Activated CD8-positive, alpha-beta T cell treated with anti-CD3 and anti-CD28 coated beads, Interleukin-2, amount 10 ng/mL, durations not matched to agents 7 days and 5 days (primary cell): ENCODE measurements at regions not wholly inside any gene's neighbourhood (a gene's known extent, or its start where the extent isn't known, plus 50 kb on each side); places are given as distances from the start of the nearest gene placed in this dataset.

Source experiments
- ATAC-seq: fragments of 150-1000 bp; cut with Tn5 transposase; one replicate; pipeline ENCODE4 v1.10.0; 2021; ENCODE audit warnings: moderate library complexity
- CTCF ChIA-PET: fragments of 350-600 bp; sonication (Branson Sonifier 250); formaldehyde crosslinking; loops from one replicate; lab custom pipeline; 2021; ENCODE audit warnings: antibody characterized with exemption; lab: Charles Lee
- POLR2A ChIA-PET: fragments of 350-600 bp; sonication (Branson Sonifier 250); formaldehyde crosslinking; loops from one replicate; lab custom pipeline; 2021; ENCODE audit warnings: antibody characterized with exemption; lab: Charles Lee
- DNase-seq: peaks from one replicate; pipeline ENCODE4 v3.0.0-alpha.2; 2020
- H3K27ac Mint-ChIP-seq: one replicate; pipeline ENCODE4 v1.8.0; 2021; ENCODE audit warnings: mild to moderate bottlenecking, mixed read lengths
- H3K27me3 Mint-ChIP-seq: one replicate; pipeline ENCODE4 v1.8.0; 2021; ENCODE audit warnings: low read depth, mixed read lengths
- H3K36me3 Mint-ChIP-seq: one replicate; pipeline ENCODE4 v1.8.0; 2021; ENCODE audit warnings: low read depth, mixed read lengths
- H3K4me1 Mint-ChIP-seq: one replicate; pipeline ENCODE4 v1.8.0; 2021; ENCODE audit warnings: low read depth, mixed read lengths
- H3K4me3 Mint-ChIP-seq: one replicate; pipeline ENCODE4 v1.8.0; 2021; ENCODE audit warnings: mild to moderate bottlenecking, mixed read lengths
- H3K9me3 Mint-ChIP-seq: one replicate; pipeline ENCODE4 v1.8.0; 2022; ENCODE audit warnings: mixed read lengths; ENCODE audit not compliant: insufficient read depth

GRCh38 chr6:148272597-148272996 lies 70.0 kb upstream of the SASH1 start:
- ChIA-PET POLR2A (no interaction called here), CTCF (no interaction called here)
- Mint-ChIP-seq H3K27me3 (peaks cover 5% of the 10 kb centered on the region), H3K4me3 (no peak overlapping the region), H3K9me3 (no peaks in the 10 kb centered on the region), H3K4me1 (no peaks in the 10 kb centered on the region), H3K36me3 (no peaks in the 10 kb centered on the region), H3K27ac (no peak overlapping the region)
- no peak for DNase-seq
- ATAC-seq: no peak

- no peak overlapping the region for H3K27ac Mint-ChIP-seq
- CTCF ChIA-PET: interaction anchor here (0.7 kb wide), 1 partner anchor 16 kb away, joined by 3 read pairs; no protein-coding TSS in a partner anchor
These were observed 68.5 kb upstream of the SASH1 start for GRCh38 chr6:148273962-148274752.

GRCh38 chr6:148274809-148275208 lies 67.8 kb upstream of the SASH1 start:
- Mint-ChIP-seq H3K27me3 (peaks cover 5% of the 10 kb centered on the region), H3K36me3 (no peaks in the 10 kb centered on the region), H3K9me3 (no peaks in the 10 kb centered on the region), H3K4me1 (no peaks in the 10 kb centered on the region), H3K4me3 (no peak overlapping the region), H3K27ac (no peak overlapping the region)
- ChIA-PET CTCF (no interaction called here), POLR2A (no interaction called here)
- ATAC-seq (no peak), DNase-seq (no peak)

More at GRCh38 chr6:148273962-148274752, 68.5 kb upstream of the SASH1 start:
- ATAC-seq (no peak), DNase-seq (no peak)
- Mint-ChIP-seq H3K4me1 (no peaks in the 10 kb centered on the region), H3K9me3 (no peaks in the 10 kb centered on the region), H3K27me3 (peaks cover 5% of the 10 kb centered on the region), H3K36me3 (no peaks in the 10 kb centered on the region), H3K4me3 (no peak overlapping the region)
- POLR2A ChIA-PET: no interaction called here

GRCh38 chr6:148285205-148285604 lies 57.4 kb upstream of the SASH1 start:
- no peak for DNase-seq
- Mint-ChIP-seq H3K4me3 (no peak overlapping the region), H3K27ac (no peak overlapping the region), H3K36me3 (no peaks in the 10 kb centered on the region), H3K9me3 (no peaks in the 10 kb centered on the region), H3K4me1 (no peaks in the 10 kb centered on the region), H3K27me3 (no peaks in the 10 kb centered on the region)
- POLR2A ChIA-PET: no interaction called here
- CTCF ChIA-PET: no interaction called here
- no peak for ATAC-seq

GRCh38 chr6:148286563-148286962 lies 56.1 kb upstream of the SASH1 start:
- ChIA-PET POLR2A (no interaction called here), CTCF (no interaction called here)
- Mint-ChIP-seq H3K27me3 (no peaks in the 10 kb centered on the region), H3K9me3 (no peaks in the 10 kb centered on the region), H3K27ac (no peak overlapping the region), H3K4me1 (no peaks in the 10 kb centered on the region), H3K36me3 (no peaks in the 10 kb centered on the region), H3K4me3 (no peak overlapping the region)
- DNase-seq (no peak), ATAC-seq (no peak)

- no peaks in the 10 kb centered on the region for H3K27me3 Mint-ChIP-seq
- ATAC-seq (no peak), DNase-seq (no peak)
- H3K27ac Mint-ChIP-seq: no peak overlapping the region
- no peaks in the 10 kb centered on the region for H3K4me1 Mint-ChIP-seq
- no peaks in the 10 kb centered on the region for H3K36me3 Mint-ChIP-seq
- CTCF ChIA-PET: no interaction called here
- POLR2A ChIA-PET: no interaction called here
- no peak overlapping the region for H3K4me3 Mint-ChIP-seq
- no peaks in the 10 kb centered on the region for H3K9me3 Mint-ChIP-seq
These were observed 54.9 kb upstream of the SASH1 start for GRCh38 chr6:148287623-148288333.

- Mint-ChIP-seq H3K36me3 (no peaks in the 10 kb centered on the region), H3K9me3 (no peaks in the 10 kb centered on the region), H3K27ac (no peak overlapping the region), H3K4me1 (no peaks in the 10 kb centered on the region), H3K4me3 (no peak overlapping the region), H3K27me3 (no peaks in the 10 kb centered on the region)
- ATAC-seq: no peak
- ChIA-PET CTCF (no interaction called here), POLR2A (no interaction called here)
- no peak for DNase-seq
These were observed 54.1 kb upstream of the SASH1 start for GRCh38 chr6:148288541-148288940.

- Mint-ChIP-seq H3K36me3 (no peaks in the 10 kb centered on the region), H3K4me3 (no peak overlapping the region)
- CTCF ChIA-PET: no interaction called here
These were observed 53.5 kb upstream of the SASH1 start for GRCh38 chr6:148289153-148289552.

GRCh38 chr6:148291876-148292275 lies 50.8 kb upstream of the SASH1 start:
- Mint-ChIP-seq H3K4me3 (no peak overlapping the region), H3K4me1 (no peaks in the 10 kb centered on the region), H3K9me3 (no peaks in the 10 kb centered on the region), H3K27me3 (no peaks in the 10 kb centered on the region), H3K27ac (no peak overlapping the region), H3K36me3 (no peaks in the 10 kb centered on the region)
- DNase-seq: no peak
- no peak for ATAC-seq
- CTCF ChIA-PET: no interaction called here
- POLR2A ChIA-PET: interaction anchor here (0.6 kb wide), 1 partner anchor 78 kb away, joined by 3 read pairs; no protein-coding TSS in a partner anchor

More at GRCh38 chr6:148289153-148289552, 53.5 kb upstream of the SASH1 start:
- POLR2A ChIA-PET: no interaction called here
- Mint-ChIP-seq H3K9me3 (no peaks in the 10 kb centered on the region), H3K27me3 (no peaks in the 10 kb centered on the region), H3K4me1 (no peaks in the 10 kb centered on the region), H3K27ac (no peak overlapping the region)
- DNase-seq: no peak
- no peak for ATAC-seq
